GM12872 (cell line): ENCODE measurements at regions not wholly inside any gene's neighbourhood (a gene's known extent, or its start where the extent isn't known, plus 50 kb on each side); places are given as distances from the start of the nearest gene placed in this dataset.

ENCODE experiments used
- TF ChIP-seq, protein P1 (sequence below): IDR thresholded peaks from 3 replicates; pipeline ENCODE4 v1.5.1; 2011; ENCODE audit warnings: low read depth, mild to moderate bottlenecking, low read length, moderate library complexity; ENCODE audit not compliant: insufficient read depth

GRCh38 chr2:65613968-65614555 is 181.7 kb upstream of the SPRED2 start:
- TF ChIP-seq, protein P1, sequence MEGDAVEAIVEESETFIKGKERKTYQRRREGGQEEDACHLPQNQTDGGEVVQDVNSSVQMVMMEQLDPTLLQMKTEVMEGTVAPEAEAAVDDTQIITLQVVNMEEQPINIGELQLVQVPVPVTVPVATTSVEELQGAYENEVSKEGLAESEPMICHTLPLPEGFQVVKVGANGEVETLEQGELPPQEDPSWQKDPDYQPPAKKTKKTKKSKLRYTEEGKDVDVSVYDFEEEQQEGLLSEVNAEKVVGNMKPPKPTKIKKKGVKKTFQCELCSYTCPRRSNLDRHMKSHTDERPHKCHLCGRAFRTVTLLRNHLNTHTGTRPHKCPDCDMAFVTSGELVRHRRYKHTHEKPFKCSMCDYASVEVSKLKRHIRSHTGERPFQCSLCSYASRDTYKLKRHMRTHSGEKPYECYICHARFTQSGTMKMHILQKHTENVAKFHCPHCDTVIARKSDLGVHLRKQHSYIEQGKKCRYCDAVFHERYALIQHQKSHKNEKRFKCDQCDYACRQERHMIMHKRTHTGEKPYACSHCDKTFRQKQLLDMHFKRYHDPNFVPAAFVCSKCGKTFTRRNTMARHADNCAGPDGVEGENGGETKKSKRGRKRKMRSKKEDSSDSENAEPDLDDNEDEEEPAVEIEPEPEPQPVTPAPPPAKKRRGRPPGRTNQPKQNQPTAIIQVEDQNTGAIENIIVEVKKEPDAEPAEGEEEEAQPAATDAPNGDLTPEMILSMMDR, result no peak

- TF ChIP-seq, protein P1, result no peak
Observed at GRCh38 chr2:65611488-65611887, 179.1 kb upstream of the SPRED2 start.

DNA sequence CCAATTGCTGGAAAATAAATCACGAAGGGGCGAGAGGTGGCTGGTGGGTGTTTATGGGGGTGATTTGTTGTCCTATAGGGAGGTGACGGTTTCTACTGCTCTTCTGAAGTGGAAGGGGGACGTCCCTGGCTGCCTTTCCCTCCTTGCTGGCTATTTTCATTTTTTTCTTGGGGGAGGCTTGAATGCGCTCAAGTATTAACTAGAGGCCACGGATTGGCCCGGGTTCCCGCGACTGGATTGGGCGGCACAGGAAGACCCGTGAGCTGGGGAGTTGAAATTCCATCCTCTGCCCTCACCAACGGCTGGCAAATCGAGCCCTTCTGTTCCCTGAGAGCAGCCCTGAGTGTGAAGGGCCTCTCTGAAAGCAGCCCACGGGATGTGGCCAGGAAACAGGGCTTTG is 176.5 kb upstream of the SPRED2 start:
- TF ChIP-seq, protein P1, result no peak

GRCh38 chr2:65608466-65608865 is 176.1 kb upstream of the SPRED2 start:
- TF ChIP-seq, protein P1, result no peak

DNA sequence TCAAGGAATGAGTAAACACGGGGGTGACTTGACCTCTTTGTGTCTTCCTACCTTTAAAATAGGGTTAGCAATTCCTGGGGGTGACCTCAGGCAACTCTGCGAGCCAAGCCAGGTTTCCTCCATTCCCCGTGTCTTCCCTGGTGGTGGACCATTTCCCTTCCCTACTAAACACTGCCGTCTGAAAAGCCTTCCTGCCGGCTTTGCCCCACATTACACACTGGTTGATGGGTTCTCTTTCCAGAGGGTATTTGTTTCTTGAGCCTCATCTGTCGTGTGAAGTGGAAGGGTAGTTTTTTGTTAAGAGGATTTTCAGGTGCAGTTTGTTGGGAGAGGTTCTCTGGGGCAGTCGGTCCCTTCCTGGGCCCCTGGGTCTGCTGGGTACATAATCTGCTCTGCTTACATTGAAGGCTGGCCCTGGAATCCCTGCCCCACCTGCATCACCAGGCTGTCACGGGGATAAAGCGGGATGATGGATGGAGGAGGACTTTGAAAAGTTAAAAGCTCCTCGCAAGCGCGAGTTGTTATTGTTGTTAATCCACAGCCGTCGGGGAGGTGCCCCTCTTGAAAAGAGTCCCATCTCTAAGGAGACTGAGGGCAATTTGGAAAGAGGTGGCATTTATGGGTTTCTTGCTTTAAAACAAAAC is 175.4 kb upstream of the SPRED2 start:
- TF ChIP-seq, protein P1, result no peak

- TF ChIP-seq, protein P1, result no peak
Observed at GRCh38 chr2:65605743-65606058, 173.3 kb upstream of the SPRED2 start.

- TF ChIP-seq, protein P1, result no peak
Observed at GRCh38 chr2:65605058-65605742, 172.8 kb upstream of the SPRED2 start.
